GM12864 (cell line): ENCODE measurements at regions not wholly inside any gene's neighbourhood (a gene's known extent, or its start where the extent isn't known, plus 50 kb on each side); places are given as distances from the start of the nearest gene placed in this dataset.

Experiments
- DNase-seq: peaks from one replicate; pipeline ENCODE4 v3.0.0-alpha.2; 2011; ENCODE audit warnings: low read depth
- H3K4me3 ChIP-seq: 2 replicates; pipeline ENCODE4 v1.5.1; 2011; ENCODE audit warnings: mild to moderate bottlenecking, low read depth, low read length, control low read depth
- CTCF ChIP-seq: IDR thresholded peaks from 2 replicates; pipeline ENCODE4 v1.5.1; 2011; ENCODE audit warnings: low read depth, mild to moderate bottlenecking, moderate library complexity, low read length, control low read depth, inconsistent platforms; ENCODE audit errors: missing control alignments

- TF ChIP-seq CTCF, result no peak
- H3K4me3 ChIP-seq, result no peak overlapping the region
Measured at GRCh38 chr13:59120297-59120843, 1043.4 kb downstream of the DIAPH3 start.

GRCh38 chr13:59121507-59121906 is 1042.2 kb downstream of the DIAPH3 start:
- no peak for TF ChIP-seq CTCF
- DNase-seq, result no peak
- H3K4me3 ChIP-seq, result no peak overlapping the region

More at GRCh38 chr13:59120297-59120843, 1043.4 kb downstream of the DIAPH3 start:
- DNase-seq, result no peak

GRCh38 chr13:59126474-59126873 is 1037.3 kb downstream of the DIAPH3 start:
- TF ChIP-seq CTCF, result no peak
- DNase-seq, result no peak
- H3K4me3 ChIP-seq, result no peak overlapping the region

GRCh38 chr13:59133903-59134302 is 1029.8 kb downstream of the DIAPH3 start:
- H3K4me3 ChIP-seq, result no peak overlapping the region
- DNase-seq, result no peak
- no peak for TF ChIP-seq CTCF

- no peak for TF ChIP-seq CTCF
- no peak for DNase-seq
- H3K4me3 ChIP-seq, result no peak overlapping the region
Measured at GRCh38 chr13:59144700-59145099, 1019.0 kb downstream of the DIAPH3 start.

GRCh38 chr13:59145381-59145780 is 1018.3 kb downstream of the DIAPH3 start:
- no peak for TF ChIP-seq CTCF
- DNase-seq, result no peak
- H3K4me3 ChIP-seq, result no peak overlapping the region

GRCh38 chr13:59157181-59157580 is 1006.5 kb downstream of the DIAPH3 start:
- DNase-seq, result no peak
- TF ChIP-seq CTCF, result no peak
- no peak overlapping the region for H3K4me3 ChIP-seq
